IgD-negative memory B cell (primary cell): ENCODE measurements at regions not wholly inside any gene's neighbourhood (a gene's known extent, or its start where the extent isn't known, plus 50 kb on each side); places are given as distances from the start of the nearest gene placed in this dataset.

Experiments used
- H3K27ac Mint-ChIP-seq, 3 donors: one replicate each; pipeline ENCODE4 v1.8.0; 2020 to 2022; ENCODE audit warnings: mild to moderate bottlenecking in 3 of 3, mixed read lengths in 3 of 3, moderate library complexity in 1 of 3
- H3K27me3 Mint-ChIP-seq: one replicate; pipeline ENCODE4 v1.8.0; 2021; ENCODE audit warnings: mixed read lengths
- H3K36me3 Mint-ChIP-seq: one replicate; pipeline ENCODE4 v1.8.0; 2020; ENCODE audit warnings: mild to moderate bottlenecking, mixed read lengths
- H3K4me1 Mint-ChIP-seq, 3 donors: one replicate each; pipeline ENCODE4 v1.8.0; 2020 to 2022; ENCODE audit warnings: mixed read lengths in 3 of 3, mild to moderate bottlenecking in 1 of 3
- H3K4me3 Mint-ChIP-seq, 4 donors: one replicate each; pipeline ENCODE4 v1.8.0; 2020 to 2022; ENCODE audit warnings: mild to moderate bottlenecking in 4 of 4, mixed read lengths in 4 of 4, moderate library complexity in 3 of 4
- H3K9me3 Mint-ChIP-seq, 3 donors: one replicate each; pipeline ENCODE4 v1.8.0; 2020 to 2021; ENCODE audit warnings: mixed read lengths in 3 of 3, mild to moderate bottlenecking in 1 of 3

GRCh38 chr9:80885894-80886293 lies 803.5 kb downstream of the TLE1 start:
- Mint-ChIP-seq H3K4me1 (no peaks in the 10 kb centered on the region), H3K36me3 (peaks cover 1% of the 10 kb centered on the region), H3K4me3 (no peak overlapping the region), H3K27ac (no peak overlapping the region), H3K9me3 (peaks cover 0 to 2% (median 2%) of the 10 kb centered on the region in 3 donors), H3K27me3 (no peaks in the 10 kb centered on the region)

GRCh38 chr9:80883826-80884579 lies 805.3 kb downstream of the TLE1 start:
- H3K27ac Mint-ChIP-seq: no peak overlapping the region
- H3K9me3 Mint-ChIP-seq: peaks cover 0 to 2% (median 2%) of the 10 kb centered on the region in 3 donors
- H3K4me3 Mint-ChIP-seq: no peak overlapping the region
- H3K4me1 Mint-ChIP-seq: no peaks in the 10 kb centered on the region
- peaks cover 1% of the 10 kb centered on the region for H3K36me3 Mint-ChIP-seq
- no peaks in the 10 kb centered on the region for H3K27me3 Mint-ChIP-seq

- Mint-ChIP-seq H3K27me3 (no peaks in the 10 kb centered on the region), H3K9me3 (peaks cover 0 to 2% (median 2%) of the 10 kb centered on the region in 3 donors), H3K4me3 (no peak overlapping the region), H3K27ac (no peak overlapping the region), H3K36me3 (peaks cover 1% of the 10 kb centered on the region), H3K4me1 (no peaks in the 10 kb centered on the region)
Observed at GRCh38 chr9:80883426-80883825, 805.9 kb downstream of the TLE1 start.

GRCh38 chr9:80881940-80882339 lies 807.4 kb downstream of the TLE1 start:
- Mint-ChIP-seq H3K36me3 (peaks cover 3% of the 10 kb centered on the region), H3K4me1 (no peaks in the 10 kb centered on the region), H3K27ac (no peak overlapping the region), H3K27me3 (no peaks in the 10 kb centered on the region), H3K9me3 (peaks cover 0 to 2% (median 2%) of the 10 kb centered on the region in 3 donors), H3K4me3 (no peak overlapping the region)

GRCh38 chr9:80881320-80881719 lies 808.0 kb downstream of the TLE1 start:
- H3K27ac Mint-ChIP-seq: no peak overlapping the region
- peaks cover 0 to 2% (median 2%) of the 10 kb centered on the region in 3 donors for H3K9me3 Mint-ChIP-seq
- no peaks in the 10 kb centered on the region for H3K27me3 Mint-ChIP-seq
- peaks cover 5% of the 10 kb centered on the region for H3K36me3 Mint-ChIP-seq
- H3K4me1 Mint-ChIP-seq: no peaks in the 10 kb centered on the region
- no peak overlapping the region for H3K4me3 Mint-ChIP-seq

- no peaks in the 10 kb centered on the region for H3K9me3 Mint-ChIP-seq
- no peak overlapping the region for H3K4me3 Mint-ChIP-seq
- no peaks in the 10 kb centered on the region for H3K27me3 Mint-ChIP-seq
- H3K27ac Mint-ChIP-seq: no peak overlapping the region
- no peaks in the 10 kb centered on the region for H3K4me1 Mint-ChIP-seq
- peaks cover 4% of the 10 kb centered on the region for H3K36me3 Mint-ChIP-seq
Observed at GRCh38 chr9:80878556-80878955, 810.8 kb downstream of the TLE1 start.

GRCh38 chr9:80875947-80876346 lies 813.4 kb downstream of the TLE1 start:
- Mint-ChIP-seq H3K4me3 (no peak overlapping the region), H3K9me3 (no peaks in the 10 kb centered on the region), H3K27me3 (no peaks in the 10 kb centered on the region)

GRCh38 chr9:80874276-80874675 lies 815.1 kb downstream of the TLE1 start:
- Mint-ChIP-seq H3K36me3 (peaks cover 4% of the 10 kb centered on the region), H3K27me3 (no peaks in the 10 kb centered on the region), H3K4me3 (no peak overlapping the region), H3K9me3 (no peaks in the 10 kb centered on the region), H3K27ac (no peak overlapping the region), H3K4me1 (no peaks in the 10 kb centered on the region)

More at GRCh38 chr9:80875947-80876346, 813.4 kb downstream of the TLE1 start:
- no peaks in the 10 kb centered on the region for H3K4me1 Mint-ChIP-seq
- peaks cover 4% of the 10 kb centered on the region for H3K36me3 Mint-ChIP-seq
- no peak overlapping the region for H3K27ac Mint-ChIP-seq

- Mint-ChIP-seq H3K4me1 (no peaks in the 10 kb centered on the region), H3K4me3 (no peak overlapping the region), H3K27me3 (no peaks in the 10 kb centered on the region), H3K36me3 (peaks cover 4% of the 10 kb centered on the region), H3K9me3 (no peaks in the 10 kb centered on the region), H3K27ac (no peak overlapping the region)
Observed at GRCh38 chr9:80873861-80874260, 815.5 kb downstream of the TLE1 start.

- Mint-ChIP-seq H3K27ac (no peak overlapping the region), H3K36me3 (peaks cover 5% of the 10 kb centered on the region), H3K9me3 (peaks cover 0 to 11% (median 8%) of the 10 kb centered on the region in 3 donors), H3K4me3 (no peak overlapping the region), H3K4me1 (no peaks in the 10 kb centered on the region), H3K27me3 (no peaks in the 10 kb centered on the region)
Observed at GRCh38 chr9:80871596-80871995, 817.8 kb downstream of the TLE1 start.

- Mint-ChIP-seq H3K36me3 (peaks cover 2% of the 10 kb centered on the region), H3K27ac (no peak overlapping the region), H3K27me3 (no peaks in the 10 kb centered on the region), H3K9me3 (peaks cover under 1 to 15% (median 8%) of the 10 kb centered on the region in 3 donors), H3K4me3 (no peak overlapping the region), H3K4me1 (no peaks in the 10 kb centered on the region)
Observed at GRCh38 chr9:80867731-80868130, 821.6 kb downstream of the TLE1 start.

- no peak overlapping the region for H3K4me3 Mint-ChIP-seq
- H3K4me1 Mint-ChIP-seq: no peaks in the 10 kb centered on the region
- H3K9me3 Mint-ChIP-seq: peaks cover 3 to 15% (median 8%) of the 10 kb centered on the region in 3 donors
- H3K27ac Mint-ChIP-seq: no peak overlapping the region
- peaks cover 2% of the 10 kb centered on the region for H3K36me3 Mint-ChIP-seq
- no peaks in the 10 kb centered on the region for H3K27me3 Mint-ChIP-seq
Observed at GRCh38 chr9:80866576-80867227, 822.6 kb downstream of the TLE1 start.

GRCh38 chr9:80866121-80866520 lies 823.2 kb downstream of the TLE1 start:
- Mint-ChIP-seq H3K27ac (no peak overlapping the region), H3K9me3 (peaks cover 3 to 15% (median 8%) of the 10 kb centered on the region in 3 donors), H3K4me3 (no peak overlapping the region), H3K36me3 (peaks cover 2% of the 10 kb centered on the region), H3K27me3 (no peaks in the 10 kb centered on the region), H3K4me1 (no peaks in the 10 kb centered on the region)

- H3K4me1 Mint-ChIP-seq: no peaks in the 10 kb centered on the region
- H3K27ac Mint-ChIP-seq: no peak overlapping the region
Observed at GRCh38 chr9:80843028-80843427, 846.3 kb downstream of the TLE1 start.

GRCh38 chr9:80842389-80842788 lies 847.0 kb downstream of the TLE1 start:
- Mint-ChIP-seq H3K36me3 (peaks cover 1% of the 10 kb centered on the region), H3K9me3 (peaks cover 0 to 2% (median 0%) of the 10 kb centered on the region in 3 donors), H3K4me1 (no peaks in the 10 kb centered on the region), H3K27me3 (no peaks in the 10 kb centered on the region), H3K27ac (no peak overlapping the region), H3K4me3 (no peak overlapping the region)

More at GRCh38 chr9:80843028-80843427, 846.3 kb downstream of the TLE1 start:
- Mint-ChIP-seq H3K4me3 (no peak overlapping the region), H3K9me3 (peaks cover 0 to 2% (median 0%) of the 10 kb centered on the region in 3 donors), H3K27me3 (no peaks in the 10 kb centered on the region), H3K36me3 (no peaks in the 10 kb centered on the region)

- no peaks in the 10 kb centered on the region for H3K27me3 Mint-ChIP-seq
- H3K27ac Mint-ChIP-seq: no peak overlapping the region
- peaks cover 0 to 2% (median 0%) of the 10 kb centered on the region in 3 donors for H3K9me3 Mint-ChIP-seq
- H3K4me3 Mint-ChIP-seq: no peak overlapping the region
- H3K36me3 Mint-ChIP-seq: peaks cover 1% of the 10 kb centered on the region
- no peaks in the 10 kb centered on the region for H3K4me1 Mint-ChIP-seq
Observed at GRCh38 chr9:80841888-80842287, 847.5 kb downstream of the TLE1 start.
